GM18511 (cell line): ENCODE measurements at regions not wholly inside any gene's neighbourhood (a gene's known extent, or its start where the extent isn't known, plus 50 kb on each side); places are given as distances from the start of the nearest gene placed in this dataset.

ENCODE experiments used
- ATAC-seq: cut with Tn5 transposase; IDR thresholded peaks from one replicate; pipeline ENCODE4 v1.9.1; 2021; ENCODE audit warnings: mild to moderate bottlenecking, moderate library complexity; ENCODE audit not compliant: unreplicated experiment

DNA sequence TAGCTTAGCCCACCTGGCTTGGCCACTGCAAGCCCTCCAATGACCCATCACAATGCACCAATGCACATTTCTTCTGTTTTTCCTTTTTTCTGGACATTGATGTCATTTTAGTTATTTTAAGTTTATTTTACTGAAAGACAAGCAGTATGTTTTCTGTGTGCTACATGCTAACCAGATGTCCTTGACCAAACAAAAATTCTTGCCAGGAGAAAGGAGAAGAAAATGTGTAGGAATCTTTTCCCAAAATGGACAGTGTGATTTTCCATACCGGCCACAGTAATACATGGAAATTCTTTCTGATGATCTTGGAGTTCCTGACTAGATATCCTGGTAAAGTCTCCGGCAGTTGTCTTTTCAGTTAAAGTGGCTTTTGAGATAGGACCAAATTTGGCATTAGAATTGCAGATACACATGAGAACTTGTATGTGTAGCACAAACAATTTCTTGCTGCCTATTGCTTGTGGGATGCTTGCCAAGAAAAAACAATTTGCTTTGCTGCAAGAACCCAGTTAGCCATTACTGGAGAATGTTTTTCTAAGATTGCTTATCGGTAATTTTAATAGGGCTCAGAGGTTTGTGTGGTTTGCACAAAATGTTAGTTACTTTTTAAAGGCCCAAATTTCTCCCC, 696.5 kb upstream of the CITED2 start:
- no peak for ATAC-seq

DNA sequence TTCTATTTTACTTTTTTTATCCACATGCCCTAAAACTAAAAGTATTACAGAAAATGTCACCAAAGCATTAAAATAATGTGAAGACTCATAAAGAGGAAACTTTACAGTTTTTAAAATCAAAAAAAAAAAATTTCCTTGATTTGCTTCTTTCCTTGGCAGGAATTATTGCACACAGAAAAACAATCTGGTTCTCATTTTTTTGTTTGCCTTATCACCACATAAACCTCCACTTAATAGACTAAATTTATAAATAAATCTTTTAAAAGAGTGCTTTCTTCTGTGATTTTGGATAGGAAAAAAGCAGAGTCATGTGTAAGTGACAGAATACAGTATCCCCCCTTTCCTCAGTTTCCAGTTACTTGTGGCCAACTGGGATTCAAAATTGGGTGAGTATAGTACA, 695.1 kb upstream of the CITED2 start:
- ATAC-seq, result no peak

DNA sequence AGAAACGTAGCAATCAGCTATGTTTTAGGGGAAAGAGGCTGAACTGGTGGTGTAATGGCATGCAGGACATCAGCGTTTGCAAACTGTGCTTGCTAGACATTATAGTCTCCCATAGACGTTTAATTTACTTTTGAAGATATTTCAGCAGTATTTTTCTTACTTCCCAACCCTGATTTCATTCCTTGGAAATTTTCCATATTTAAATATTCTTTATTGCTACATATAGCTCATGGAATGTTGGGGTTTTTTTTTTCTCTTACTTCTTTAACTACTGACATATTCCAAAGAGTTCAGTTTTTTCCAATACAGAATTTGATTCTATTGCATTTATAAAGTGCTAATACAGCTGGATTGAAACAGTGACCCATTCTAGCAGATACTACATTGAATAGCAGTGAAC, 694.4 kb upstream of the CITED2 start:
- no peak for ATAC-seq

DNA sequence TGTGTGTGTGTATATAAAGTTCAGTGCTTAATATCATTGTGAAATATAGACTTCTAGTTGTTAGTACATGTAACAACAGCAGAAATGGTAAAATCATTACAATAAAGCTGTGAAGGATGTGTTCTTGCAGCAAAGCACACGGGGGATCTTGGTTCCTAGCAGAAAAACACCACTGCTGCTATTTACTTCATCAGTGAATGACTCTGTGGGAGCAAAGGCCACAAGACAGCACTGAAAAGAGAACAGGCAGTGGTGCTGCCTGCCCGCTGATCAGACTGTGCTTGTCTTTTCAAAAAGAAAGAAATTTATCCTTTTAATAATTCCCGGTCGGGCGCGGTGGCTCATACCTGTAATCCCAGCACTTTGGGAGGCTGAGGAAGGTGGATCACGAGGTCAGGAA, 689.9 kb upstream of the CITED2 start:
- ATAC-seq, result no peak

DNA sequence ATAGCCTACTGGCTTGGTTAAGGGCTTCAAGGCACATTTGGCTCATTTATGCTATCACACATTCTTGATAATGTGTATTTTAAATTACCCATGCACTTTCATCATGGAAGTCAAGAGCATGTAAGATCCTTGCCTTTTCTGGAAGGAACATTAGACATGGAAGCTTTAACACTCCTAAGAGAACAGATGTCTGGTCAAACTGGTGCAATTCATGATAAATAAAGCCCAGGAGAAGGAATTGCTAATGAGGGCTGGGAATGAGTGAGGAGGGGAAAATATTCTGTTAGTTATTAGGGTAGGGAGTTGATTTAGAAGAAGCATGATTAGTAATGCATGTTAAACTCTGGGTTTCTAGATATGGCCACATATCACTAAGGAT, 688.6 kb upstream of the CITED2 start:
- no peak for ATAC-seq

DNA sequence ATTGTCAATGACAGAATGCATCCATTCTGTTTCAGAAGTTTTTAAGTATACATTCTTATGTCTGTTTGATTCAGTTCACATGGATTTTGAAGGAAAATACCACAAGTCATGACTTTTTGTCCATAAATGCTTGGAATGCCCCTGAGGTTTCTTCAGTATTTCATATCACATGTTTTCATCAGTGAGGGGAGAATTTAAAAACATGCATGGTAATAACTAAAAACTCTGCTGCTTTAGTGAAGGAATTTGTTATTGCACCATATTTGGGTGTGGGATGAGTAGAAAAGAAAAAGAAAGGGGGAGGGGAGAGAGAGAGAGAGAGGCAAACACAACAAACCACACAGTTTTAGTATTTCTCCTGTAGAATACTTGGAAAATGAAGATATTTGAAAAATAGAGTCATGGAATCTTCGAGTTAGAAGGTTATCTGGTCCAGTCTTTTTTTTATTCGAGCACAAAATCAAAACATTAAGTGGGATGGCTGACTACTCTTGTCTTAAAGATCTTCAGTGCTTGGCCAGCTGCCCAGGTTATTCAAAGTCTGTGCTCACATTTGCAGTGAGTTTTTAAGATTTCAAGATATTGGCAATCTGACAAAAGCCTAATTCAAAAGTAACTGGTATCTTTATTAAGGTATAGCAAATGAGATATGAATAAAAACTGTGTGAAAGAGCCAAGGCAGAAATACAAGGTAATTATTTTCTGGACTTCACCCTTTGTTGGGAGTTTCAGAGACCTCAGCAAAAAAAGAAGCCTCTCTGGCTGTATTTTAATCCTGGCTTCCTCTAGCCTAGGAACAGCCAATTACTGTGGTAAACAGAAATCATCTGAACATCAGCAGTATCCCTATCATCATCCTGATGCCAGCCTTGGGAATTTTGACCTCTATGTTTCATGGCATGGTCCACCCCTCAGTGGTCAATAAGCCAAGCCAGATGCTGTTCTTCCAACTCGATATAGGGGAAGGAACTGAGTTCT, 687.9 kb upstream of the CITED2 start:
- ATAC-seq, result no peak

DNA sequence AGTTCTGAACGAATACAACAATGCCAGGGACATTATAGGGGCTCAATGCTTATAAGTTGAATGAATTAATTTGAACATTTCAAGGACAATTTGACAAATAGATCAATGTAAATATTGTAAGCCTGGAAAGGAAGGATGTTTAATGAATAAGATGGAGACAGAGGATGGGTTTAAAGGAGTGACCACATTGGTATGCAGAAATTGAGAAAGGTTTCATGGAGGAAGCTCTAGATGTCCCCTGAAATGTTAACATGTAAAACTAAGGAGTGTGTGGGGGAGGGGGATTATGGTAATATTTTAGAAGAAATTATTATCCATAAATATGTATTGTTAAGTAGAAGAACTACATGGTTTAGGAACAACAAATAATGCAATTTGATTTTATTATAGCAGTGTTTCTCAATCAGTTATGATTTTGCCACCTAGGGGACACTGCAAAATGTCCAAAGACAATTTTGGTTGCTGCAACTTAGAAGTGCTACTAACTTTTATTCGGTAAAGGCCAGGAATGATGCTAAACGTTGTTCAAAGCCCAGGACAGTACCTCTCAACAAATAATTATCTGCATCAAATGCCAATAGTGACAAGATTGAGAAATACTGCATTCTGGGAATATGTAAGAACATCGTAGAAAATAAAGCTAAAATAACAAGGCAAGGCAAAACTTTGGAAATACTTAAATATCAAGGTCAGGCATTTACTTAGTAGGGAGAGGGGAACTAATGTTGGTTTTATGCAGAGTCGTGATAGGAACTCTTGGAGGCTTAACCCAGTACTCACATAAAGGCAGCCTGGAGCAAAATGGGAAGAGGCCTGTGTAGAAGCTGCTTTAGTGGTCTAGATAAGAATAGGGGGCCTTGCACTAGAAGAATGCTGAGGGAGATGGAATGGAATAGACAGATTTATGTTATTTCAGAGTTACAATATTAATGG, 686.9 kb upstream of the CITED2 start:
- ATAC-seq, result no peak

DNA sequence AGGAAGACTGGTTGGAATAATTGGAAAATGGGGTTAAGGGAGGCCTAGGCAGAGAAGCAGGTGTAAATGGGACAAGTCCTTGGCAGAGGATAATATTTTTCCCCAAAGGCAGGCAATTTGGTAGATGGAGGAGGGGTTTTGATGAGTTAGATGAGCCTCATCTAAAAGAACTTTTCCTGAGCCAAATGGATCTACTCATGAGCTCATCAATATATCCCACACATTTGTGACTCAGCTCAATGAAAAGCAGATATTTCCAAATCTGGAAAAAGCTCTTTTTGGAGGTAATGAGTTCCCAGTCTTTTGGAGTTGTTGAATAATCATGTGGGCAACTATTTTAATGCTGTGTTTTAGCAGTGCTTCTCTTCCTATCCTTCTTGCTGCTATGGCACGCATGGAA, 685.5 kb upstream of the CITED2 start:
- ATAC-seq, result no peak

DNA sequence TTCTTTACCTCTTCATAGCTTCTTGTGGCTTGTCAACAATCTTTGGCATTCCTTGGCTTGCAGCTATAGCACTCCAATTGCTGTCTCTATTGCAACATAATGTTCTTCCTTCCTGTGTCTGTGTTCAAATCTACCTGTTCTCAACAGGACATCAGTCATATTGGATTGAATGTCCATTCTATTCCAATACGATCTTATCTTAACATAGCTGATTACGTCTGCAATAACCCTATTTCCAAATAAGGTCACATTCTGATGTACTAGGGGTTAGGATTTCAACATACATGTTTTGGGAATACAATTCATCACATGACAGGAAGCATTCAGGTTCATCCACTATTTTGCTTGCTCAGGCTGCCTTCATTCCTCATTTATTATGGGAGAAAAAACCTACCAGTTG, 684.4 kb upstream of the CITED2 start:
- no peak for ATAC-seq

DNA sequence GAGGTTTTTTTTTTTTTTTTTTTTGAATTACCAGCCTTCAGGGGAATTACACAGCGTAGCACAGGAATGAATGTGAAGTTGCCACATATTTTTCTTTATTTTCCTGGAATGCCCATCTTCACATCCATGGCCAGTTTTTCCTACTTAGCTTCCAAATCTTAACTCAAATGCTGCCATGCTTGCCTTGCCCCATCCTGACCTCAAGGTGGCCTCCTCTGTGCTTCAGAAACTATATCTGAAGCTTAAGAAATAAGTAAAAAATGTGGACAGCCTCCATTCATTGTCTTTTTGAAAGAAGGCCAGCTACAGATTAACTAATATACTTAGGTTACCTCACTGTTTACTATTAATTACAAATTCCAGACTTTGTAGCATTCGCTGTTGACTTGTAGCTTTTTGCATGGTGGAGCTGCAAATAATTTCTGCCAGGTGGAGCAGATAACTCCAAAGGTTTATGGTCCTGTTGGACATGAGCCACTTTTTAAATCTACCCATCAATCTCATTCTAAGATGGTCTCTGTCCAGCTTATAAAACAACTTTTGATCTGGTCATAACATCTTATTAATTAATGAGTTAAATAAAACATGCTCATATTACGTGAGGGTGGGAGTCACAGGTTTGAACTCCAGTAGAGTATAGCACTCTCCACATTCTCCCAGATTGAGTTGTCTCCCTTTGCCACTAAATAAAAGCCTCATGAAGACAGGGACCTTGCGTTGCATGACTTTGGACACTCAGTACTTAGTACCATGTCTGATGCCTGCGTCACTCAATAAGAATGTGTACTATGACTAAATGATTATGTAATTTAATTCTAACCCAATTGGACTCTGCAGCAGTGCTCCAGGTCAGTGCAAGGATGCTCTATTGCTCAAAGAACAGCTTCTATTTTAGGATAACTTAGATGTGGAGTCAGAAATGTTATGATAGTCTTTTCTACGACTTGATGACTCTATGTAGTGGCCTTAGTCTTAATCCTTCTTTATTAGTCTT, 678.6 kb upstream of the CITED2 start:
- no peak for ATAC-seq

DNA sequence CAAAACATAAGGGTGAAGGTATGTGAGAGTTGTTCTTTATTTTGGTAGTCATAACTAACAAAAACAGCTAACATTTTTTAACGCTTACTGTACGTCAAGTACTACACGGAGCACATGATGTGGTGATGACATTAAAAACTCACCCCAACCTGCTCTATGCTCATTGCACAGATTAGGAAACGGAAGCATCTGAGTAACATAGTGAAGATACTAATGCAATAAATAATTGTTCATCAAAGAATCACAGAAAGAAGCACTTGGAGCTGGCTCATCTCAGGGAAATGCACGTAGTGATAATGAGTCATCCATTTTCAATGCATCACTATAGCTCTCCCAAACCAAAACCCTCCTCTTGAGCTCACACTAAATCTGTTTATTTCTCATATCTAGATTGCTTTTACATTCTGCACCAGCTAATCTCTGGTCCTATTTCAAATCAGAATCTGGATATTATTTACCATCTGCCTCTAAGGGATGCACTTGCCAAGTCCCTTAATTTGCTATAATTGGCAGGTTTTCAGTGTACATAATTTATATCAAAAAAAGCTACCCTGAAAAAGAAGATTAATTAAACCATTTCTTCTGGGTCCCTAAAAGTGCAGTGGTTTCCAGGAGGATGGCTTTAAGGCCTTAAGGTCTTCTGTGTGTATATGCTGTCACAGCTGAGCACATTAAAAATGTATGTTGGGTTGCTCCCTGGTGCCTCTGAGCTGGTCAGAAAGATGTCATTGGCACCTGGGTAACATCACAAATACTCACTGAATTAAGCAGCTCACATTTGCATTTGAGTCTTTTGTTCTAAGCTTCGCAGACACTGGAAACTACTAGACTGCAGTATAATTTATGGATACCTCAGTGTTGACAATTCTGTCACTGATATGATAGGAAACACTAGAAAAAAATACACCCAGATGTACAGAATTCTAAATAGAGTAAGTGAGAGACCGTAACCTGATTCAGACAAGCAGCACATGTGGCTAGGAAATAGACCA, 677.4 kb upstream of the CITED2 start:
- no peak for ATAC-seq

DNA sequence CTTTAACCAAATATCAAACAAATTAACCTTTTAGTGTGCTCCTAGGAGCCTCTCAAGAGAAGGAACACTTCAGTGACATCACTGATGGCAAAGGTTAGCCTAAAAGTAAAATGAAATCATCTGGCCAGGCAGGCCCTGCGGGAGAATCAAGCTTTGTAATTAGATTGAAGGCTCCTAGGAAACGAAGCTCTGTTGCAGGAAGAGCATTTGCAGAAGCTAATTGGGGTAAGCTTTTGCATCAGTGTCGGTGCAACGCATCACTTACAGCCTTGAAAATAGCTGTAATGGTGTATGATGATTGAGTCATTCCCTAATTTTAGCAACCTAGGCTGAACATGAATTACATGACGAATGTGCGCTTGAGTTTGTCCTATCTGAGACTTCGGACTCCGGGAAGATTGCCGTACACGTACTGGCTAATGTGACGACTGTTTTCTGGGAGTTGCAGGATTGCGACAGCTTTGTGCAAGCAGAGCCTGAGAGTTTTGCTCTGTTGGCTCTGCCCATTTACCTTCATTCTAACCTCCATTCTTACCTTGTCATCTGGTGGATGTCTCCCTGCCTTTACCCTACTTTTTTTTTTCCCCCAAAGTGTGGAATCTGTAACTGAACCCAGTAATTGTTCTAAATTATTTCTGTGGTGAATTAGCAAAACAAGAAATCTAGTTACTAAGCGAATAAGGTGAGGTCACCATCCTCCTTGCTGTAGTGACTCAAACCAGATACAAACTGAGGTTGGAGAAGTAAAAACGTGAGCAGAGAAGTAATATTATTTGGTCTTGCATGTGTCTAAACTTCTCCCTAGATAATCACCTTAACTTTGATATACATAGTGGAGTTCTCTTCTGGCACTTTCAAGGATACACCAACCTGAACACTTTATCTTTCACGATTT, 675.9 kb upstream of the CITED2 start:
- ATAC-seq, result no peak

DNA sequence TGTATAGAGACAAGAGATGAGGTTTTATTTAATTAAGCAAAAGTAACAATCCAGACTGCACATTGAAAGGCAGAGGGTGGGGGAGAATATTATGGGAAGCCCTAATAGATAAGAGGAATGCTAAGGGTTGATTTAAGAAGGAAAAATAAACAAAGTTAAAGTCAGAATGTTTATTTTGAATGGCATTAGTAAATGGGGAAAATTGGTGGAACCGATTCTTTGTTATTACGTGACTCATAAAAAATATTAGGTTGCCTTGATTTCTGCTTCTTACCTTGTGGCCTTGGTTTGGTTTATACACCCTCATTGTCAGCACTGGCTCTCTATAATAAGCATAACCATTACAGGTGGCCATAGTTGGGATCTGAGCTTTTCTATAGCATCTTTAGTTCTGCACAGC, 674.8 kb upstream of the CITED2 start:
- no peak for ATAC-seq

DNA sequence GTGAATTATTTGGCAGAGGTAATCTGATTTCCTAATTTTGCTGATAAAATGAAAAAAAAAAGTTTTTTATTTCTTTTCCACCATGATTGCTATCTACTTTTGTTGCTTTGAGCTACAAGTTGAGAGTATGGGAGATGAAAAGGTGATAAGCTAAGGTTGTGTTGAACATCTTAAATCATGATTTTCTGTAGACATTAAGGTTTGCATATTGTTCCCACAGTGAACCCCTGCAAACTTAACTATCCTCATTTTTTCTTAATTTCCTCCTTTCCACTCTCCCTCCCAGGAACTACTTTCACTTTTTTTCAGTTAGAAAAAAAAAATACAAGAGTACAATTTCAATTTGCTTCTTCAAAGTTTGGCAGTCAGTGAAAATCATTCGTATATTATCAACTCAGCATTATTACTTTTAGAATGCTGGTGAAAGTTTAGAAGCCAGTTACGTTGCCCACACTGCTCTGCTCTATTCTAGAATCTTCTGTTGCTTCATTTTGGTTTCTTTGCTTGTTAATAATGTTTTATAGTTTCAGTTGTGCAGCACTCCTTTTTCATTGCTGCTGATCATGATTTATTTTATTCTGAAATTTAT, 673.8 kb upstream of the CITED2 start:
- ATAC-seq, result no peak

DNA sequence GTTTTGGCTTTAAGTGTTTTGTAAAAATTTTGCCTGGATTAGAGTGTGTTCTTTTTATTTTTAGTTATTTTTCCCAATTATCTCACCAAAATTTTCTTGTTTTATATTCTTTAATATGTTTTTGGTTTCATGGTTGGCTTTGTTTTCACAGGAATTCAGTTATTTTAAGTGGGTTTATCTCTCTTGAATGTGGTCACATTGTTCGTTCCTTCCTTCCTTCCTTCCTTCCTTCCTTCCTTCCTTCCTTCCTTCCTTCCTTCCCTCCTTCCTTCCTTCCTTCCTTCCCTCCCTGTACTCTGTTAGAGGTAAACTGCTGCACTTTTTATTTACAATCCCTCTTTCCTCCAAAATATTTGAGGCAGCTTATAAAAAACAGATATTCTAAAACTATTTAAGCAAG, 672.9 kb upstream of the CITED2 start:
- no peak for ATAC-seq

DNA sequence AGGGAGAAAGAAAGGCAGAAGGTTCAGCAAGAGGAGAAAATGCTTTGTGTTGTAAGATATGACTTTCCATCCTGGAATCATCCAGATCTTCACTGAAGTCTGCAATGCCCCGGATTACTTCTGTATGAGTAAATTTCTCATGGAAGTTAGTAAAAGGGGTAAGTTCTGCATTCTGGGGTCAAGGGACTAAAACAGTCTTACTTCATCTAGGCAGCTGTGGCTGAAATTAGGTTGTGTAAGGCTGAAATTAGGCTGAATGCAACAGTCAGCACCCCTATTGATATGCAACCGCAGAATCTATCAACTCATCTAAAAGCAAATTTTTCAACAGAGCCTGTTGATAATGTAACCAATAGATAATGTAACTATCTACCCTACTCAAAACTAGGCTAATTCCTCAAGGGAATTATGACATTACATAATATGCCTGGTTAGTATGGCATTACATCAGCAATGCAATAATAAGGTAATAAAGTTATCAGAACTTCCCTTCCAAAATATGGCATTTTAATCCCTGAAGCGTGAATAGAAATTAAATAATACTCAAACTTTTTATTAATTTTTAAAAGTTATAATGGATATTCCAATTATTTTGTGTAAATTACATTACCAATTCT, 671.7 kb upstream of the CITED2 start:
- no peak for ATAC-seq

DNA sequence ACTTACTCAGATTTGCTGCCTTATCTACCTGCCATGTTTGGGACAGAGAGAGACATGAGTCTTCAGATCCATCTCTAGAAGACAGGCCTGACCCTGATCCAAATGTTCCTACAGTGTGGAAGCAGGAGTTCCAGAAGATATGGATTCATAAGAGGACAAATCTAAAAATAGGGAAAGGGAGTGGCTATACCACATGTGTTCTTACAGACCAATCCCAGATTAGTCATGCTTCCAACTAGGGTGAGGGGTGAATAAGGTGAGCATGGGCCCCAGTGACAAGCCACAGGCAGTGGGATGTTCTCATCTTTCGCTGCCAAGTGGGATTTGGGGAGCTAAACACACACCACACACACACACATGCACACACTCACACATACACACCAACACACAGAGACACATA, 670.7 kb upstream of the CITED2 start:
- ATAC-seq, result no peak
